ENCODE measurements at regions not wholly inside any gene's neighbourhood (a gene's known extent, or its start where the extent isn't known, plus 50 kb on each side); places are given as distances from the start of the nearest gene placed in this dataset.

- no peaks in the 10 kb centered on the region for H3K27me3 Mint-ChIP-seq
- no peak for DNase-seq
- H3K36me3 Mint-ChIP-seq (ENCODE audit: low read depth): no peaks in the 10 kb centered on the region
- intact Hi-C loops (cut with DNase I, micrococcal nuclease): no loop called here
- H3K27ac Mint-ChIP-seq: no peak overlapping the region
- no peaks in the 10 kb centered on the region for H3K9me3 Mint-ChIP-seq (ENCODE audit: low read depth)
- H3K4me1 Mint-ChIP-seq: no peaks in the 10 kb centered on the region
- CTCF ChIA-PET: no interaction called here
- ATAC-seq: no peak
- no peak overlapping the region for H3K4me3 Mint-ChIP-seq
- POLR2A ChIA-PET: no interaction called here
Observed at GRCh38 chr14:58776516-58776915, 138.8 kb downstream of the DACT1 start.

GRCh38 chr14:58777541-58777979 is 139.8 kb downstream of the DACT1 start:
- ATAC-seq (no peak), DNase-seq (no peak)
- intact Hi-C loops (cut with DNase I, micrococcal nuclease): no loop called here
- H3K4me3 Mint-ChIP-seq: no peak overlapping the region
- H3K4me1 Mint-ChIP-seq: no peaks in the 10 kb centered on the region
- no peaks in the 10 kb centered on the region for H3K27me3 Mint-ChIP-seq
- ChIA-PET CTCF (interaction anchor here (1.2 kb wide), 1 partner anchor 276 kb away, joined by 4 read pairs; no protein-coding TSS in a partner anchor), POLR2A (no interaction called here)
- H3K9me3 Mint-ChIP-seq (ENCODE audit: low read depth): no peaks in the 10 kb centered on the region
- H3K36me3 Mint-ChIP-seq (ENCODE audit: low read depth): no peaks in the 10 kb centered on the region
- no peak overlapping the region for H3K27ac Mint-ChIP-seq

GRCh38 chr14:58778202-58778601 is 140.4 kb downstream of the DACT1 start:
- H3K27me3 Mint-ChIP-seq: no peaks in the 10 kb centered on the region
- H3K27ac Mint-ChIP-seq: no peak overlapping the region
- intact Hi-C loops (cut with DNase I, micrococcal nuclease): no loop called here
- no peaks in the 10 kb centered on the region for H3K36me3 Mint-ChIP-seq (ENCODE audit: low read depth)
- H3K4me1 Mint-ChIP-seq: no peaks in the 10 kb centered on the region
- CTCF ChIA-PET: no interaction called here
- POLR2A ChIA-PET: no interaction called here
- no peak overlapping the region for H3K4me3 Mint-ChIP-seq
- DNase-seq (no peak), ATAC-seq (no peak)
- no peaks in the 10 kb centered on the region for H3K9me3 Mint-ChIP-seq (ENCODE audit: low read depth)

- ChIA-PET CTCF (no interaction called here), POLR2A (no interaction called here)
- intact Hi-C loops (cut with DNase I, micrococcal nuclease): no loop called here
- no peaks in the 10 kb centered on the region for H3K9me3 Mint-ChIP-seq (ENCODE audit: low read depth)
- H3K27me3 Mint-ChIP-seq: no peaks in the 10 kb centered on the region
- no peak overlapping the region for H3K27ac Mint-ChIP-seq
- no peaks in the 10 kb centered on the region for H3K4me1 Mint-ChIP-seq
- no peaks in the 10 kb centered on the region for H3K36me3 Mint-ChIP-seq (ENCODE audit: low read depth)
- no peak for DNase-seq
- H3K4me3 Mint-ChIP-seq: no peak overlapping the region
- no peak for ATAC-seq
Observed at GRCh38 chr14:58779376-58779775, 141.6 kb downstream of the DACT1 start.

DNA sequence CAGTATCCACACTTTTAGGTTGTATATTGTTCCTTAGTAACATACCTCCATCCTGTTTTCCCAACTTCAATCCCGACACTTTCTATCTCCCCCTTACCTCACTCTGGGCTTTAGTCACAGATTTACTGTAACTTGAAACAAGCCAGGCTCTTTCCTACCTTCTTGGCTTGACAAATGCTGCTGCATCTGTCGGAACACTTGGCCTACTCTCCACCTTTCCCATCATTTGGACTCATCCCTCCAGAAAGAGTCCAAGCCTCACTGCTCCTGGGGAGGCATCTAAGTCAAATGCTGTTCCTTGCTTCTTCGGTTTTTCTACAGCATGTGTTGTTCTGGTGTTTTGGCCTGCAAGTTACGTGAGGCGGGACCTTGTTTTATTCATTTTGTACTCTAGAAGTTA is 142.4 kb downstream of the DACT1 start:
- DNase-seq (no peak), ATAC-seq (no peak)
- H3K36me3 Mint-ChIP-seq (ENCODE audit: low read depth): no peaks in the 10 kb centered on the region
- no peak overlapping the region for H3K4me3 Mint-ChIP-seq
- no peaks in the 10 kb centered on the region for H3K4me1 Mint-ChIP-seq
- POLR2A ChIA-PET: no interaction called here
- no peaks in the 10 kb centered on the region for H3K27me3 Mint-ChIP-seq
- CTCF ChIA-PET: no interaction called here
- H3K27ac Mint-ChIP-seq: no peak overlapping the region
- intact Hi-C loops (cut with DNase I, micrococcal nuclease): no loop called here
- no peaks in the 10 kb centered on the region for H3K9me3 Mint-ChIP-seq (ENCODE audit: low read depth)

DNA sequence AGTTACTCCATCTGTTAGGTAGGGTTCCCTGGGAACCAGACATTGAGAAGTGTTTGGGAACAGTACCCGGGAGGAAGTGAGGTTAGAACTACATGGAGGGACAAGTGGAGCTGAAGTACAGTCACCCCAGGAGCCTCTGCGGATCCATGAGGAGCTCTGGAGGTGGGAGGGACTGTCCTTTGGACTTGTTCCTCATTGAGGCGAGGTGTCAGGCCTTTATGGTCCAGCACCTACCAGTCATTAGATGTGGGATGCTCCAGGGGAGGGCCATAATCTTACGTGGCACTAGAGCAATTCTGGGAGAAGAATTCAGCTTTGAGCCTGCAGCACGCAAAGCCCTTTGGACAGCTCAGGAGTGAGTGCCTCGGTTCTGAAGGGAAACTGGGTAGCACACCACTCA is 142.8 kb downstream of the DACT1 start:
- ChIA-PET POLR2A (no interaction called here), CTCF (no interaction called here)
- Mint-ChIP-seq H3K27me3 (no peaks in the 10 kb centered on the region), H3K4me1 (no peaks in the 10 kb centered on the region), H3K36me3 (ENCODE audit: low read depth) (no peaks in the 10 kb centered on the region), H3K27ac (no peak overlapping the region), H3K9me3 (ENCODE audit: low read depth) (no peaks in the 10 kb centered on the region), H3K4me3 (no peak overlapping the region)
- DNase-seq (no peak), ATAC-seq (no peak)
- intact Hi-C loops (cut with DNase I, micrococcal nuclease): no loop called here

GRCh38 chr14:58782011-58782410 is 144.2 kb downstream of the DACT1 start:
- intact Hi-C loops (cut with DNase I, micrococcal nuclease): no loop called here
- H3K4me3 Mint-ChIP-seq: no peak overlapping the region
- no peaks in the 10 kb centered on the region for H3K27me3 Mint-ChIP-seq
- H3K9me3 Mint-ChIP-seq (ENCODE audit: low read depth): no peaks in the 10 kb centered on the region
- no peak overlapping the region for H3K27ac Mint-ChIP-seq
- ATAC-seq: no peak
- no peaks in the 10 kb centered on the region for H3K36me3 Mint-ChIP-seq (ENCODE audit: low read depth)
- DNase-seq: no peak
- no peaks in the 10 kb centered on the region for H3K4me1 Mint-ChIP-seq
- ChIA-PET CTCF (interaction anchor here (0.7 kb wide), 1 partner anchor 14 kb away, joined by 4 read pairs; no protein-coding TSS in a partner anchor), POLR2A (no interaction called here)

GRCh38 chr14:58783792-58784511 is 146.2 kb downstream of the DACT1 start:
- DNase-seq (no peak), ATAC-seq (no peak)
- Mint-ChIP-seq H3K27ac (no peak overlapping the region), H3K27me3 (peaks cover 4% of the 10 kb centered on the region), H3K4me3 (no peak overlapping the region), H3K9me3 (ENCODE audit: low read depth) (no peaks in the 10 kb centered on the region), H3K4me1 (no peaks in the 10 kb centered on the region), H3K36me3 (ENCODE audit: low read depth) (no peaks in the 10 kb centered on the region)
- POLR2A ChIA-PET: interaction anchor here (0.7 kb wide), 1 partner anchor 12 kb away, joined by 3 read pairs; no protein-coding TSS in a partner anchor
- CTCF ChIA-PET: no interaction called here
- intact Hi-C loops (cut with DNase I, micrococcal nuclease): no loop called here

GRCh38 chr14:58784931-58785330 is 147.2 kb downstream of the DACT1 start:
- H3K27me3 Mint-ChIP-seq: peaks cover 4% of the 10 kb centered on the region
- DNase-seq (no peak), ATAC-seq (no peak)
- no peaks in the 10 kb centered on the region for H3K4me1 Mint-ChIP-seq
- no peaks in the 10 kb centered on the region for H3K36me3 Mint-ChIP-seq (ENCODE audit: low read depth)
- no peak overlapping the region for H3K4me3 Mint-ChIP-seq
- CTCF ChIA-PET: no interaction called here
- no peaks in the 10 kb centered on the region for H3K9me3 Mint-ChIP-seq (ENCODE audit: low read depth)
- intact Hi-C loops (cut with DNase I, micrococcal nuclease): no loop called here
- no peak overlapping the region for H3K27ac Mint-ChIP-seq
- POLR2A ChIA-PET: no interaction called here

GRCh38 chr14:58785701-58786100 is 147.9 kb downstream of the DACT1 start:
- intact Hi-C loops (cut with DNase I, micrococcal nuclease): no loop called here
- ChIA-PET CTCF (no interaction called here), POLR2A (no interaction called here)
- H3K27me3 Mint-ChIP-seq: peaks cover 4% of the 10 kb centered on the region
- H3K27ac Mint-ChIP-seq: no peak overlapping the region
- no peak for DNase-seq
- no peak for ATAC-seq
- H3K9me3 Mint-ChIP-seq (ENCODE audit: low read depth): no peaks in the 10 kb centered on the region
- no peaks in the 10 kb centered on the region for H3K36me3 Mint-ChIP-seq (ENCODE audit: low read depth)
- no peaks in the 10 kb centered on the region for H3K4me1 Mint-ChIP-seq
- no peak overlapping the region for H3K4me3 Mint-ChIP-seq

GRCh38 chr14:58787592-58787991 is 149.8 kb downstream of the DACT1 start:
- H3K36me3 Mint-ChIP-seq (ENCODE audit: low read depth): no peaks in the 10 kb centered on the region
- no peak overlapping the region for H3K4me3 Mint-ChIP-seq
- CTCF ChIA-PET: no interaction called here
- ATAC-seq (no peak), DNase-seq (no peak)
- no peak overlapping the region for H3K27ac Mint-ChIP-seq
- H3K27me3 Mint-ChIP-seq: peaks cover 6% of the 10 kb centered on the region
- intact Hi-C loops (cut with DNase I, micrococcal nuclease): no loop called here
- H3K9me3 Mint-ChIP-seq (ENCODE audit: low read depth): no peaks in the 10 kb centered on the region
- H3K4me1 Mint-ChIP-seq: no peaks in the 10 kb centered on the region
- POLR2A ChIA-PET: no interaction called here

DNA sequence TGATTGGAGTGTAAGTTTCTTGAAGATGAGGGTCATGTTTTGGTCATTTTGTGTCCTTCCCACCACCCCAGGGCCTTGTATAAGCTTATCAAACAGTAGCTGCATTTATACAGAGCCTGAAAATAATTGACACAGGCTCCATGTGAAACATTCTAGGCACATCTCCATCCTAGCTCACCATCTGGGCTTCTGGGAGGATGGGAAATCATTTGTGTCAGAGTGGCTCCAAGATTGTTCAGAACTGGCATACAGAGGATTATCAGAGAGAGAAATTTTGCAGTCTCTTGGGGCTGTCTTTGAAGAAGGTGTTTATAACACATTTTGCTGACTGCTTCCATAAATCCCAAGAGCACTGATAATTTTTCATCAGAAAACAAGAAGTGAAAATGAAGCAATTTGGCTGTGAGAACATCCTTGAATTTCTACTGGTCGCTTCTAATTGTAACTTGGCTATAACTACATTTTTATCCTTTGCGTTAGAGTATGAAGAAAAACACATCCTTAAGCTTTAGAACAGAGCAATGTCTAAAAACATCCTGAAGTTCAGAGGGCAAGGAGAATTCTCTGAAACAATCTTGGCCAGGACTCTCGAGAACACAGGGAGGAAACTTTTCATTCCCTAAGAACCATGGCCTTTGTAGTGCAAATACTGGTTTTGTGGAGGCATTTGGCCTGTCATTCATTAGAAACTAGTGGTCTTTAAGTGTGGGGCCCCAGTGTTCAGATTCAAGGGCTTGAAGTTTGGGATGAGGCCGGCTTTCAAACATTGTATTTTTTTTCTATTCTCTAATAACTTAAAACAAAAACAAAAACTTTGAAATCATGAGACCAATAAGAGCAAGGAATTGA is 151.1 kb downstream of the DACT1 start:
- peaks cover 10% of the 10 kb centered on the region for H3K27me3 Mint-ChIP-seq
- no peaks in the 10 kb centered on the region for H3K9me3 Mint-ChIP-seq (ENCODE audit: low read depth)
- H3K36me3 Mint-ChIP-seq (ENCODE audit: low read depth): no peaks in the 10 kb centered on the region
- no peaks in the 10 kb centered on the region for H3K4me1 Mint-ChIP-seq
- DNase-seq (no peak), ATAC-seq (no peak)
- POLR2A ChIA-PET: no interaction called here
- intact Hi-C loops (cut with DNase I, micrococcal nuclease): no loop called here
- H3K27ac Mint-ChIP-seq: no peak overlapping the region
- CTCF ChIA-PET: interaction anchor here (0.7 kb wide), 1 partner anchor 288 kb away, joined by 3 read pairs; no protein-coding TSS in a partner anchor
- no peak overlapping the region for H3K4me3 Mint-ChIP-seq
